GM19395 (cell line): ENCODE measurements at regions not wholly inside any gene's neighbourhood (a gene's known extent, or its start where the extent isn't known, plus 50 kb on each side); places are given as distances from the start of the nearest gene placed in this dataset.

ENCODE experiments used
- ATAC-seq: cut with Tn5 transposase; IDR thresholded peaks from one replicate; pipeline ENCODE4 v1.9.1; 2021; ENCODE audit warnings: mild to moderate bottlenecking, moderate library complexity; ENCODE audit not compliant: unreplicated experiment

GRCh38 chr15:94889153-94889552, 657.8 kb downstream of the MCTP2 start:
- ATAC-seq, result no peak

DNA sequence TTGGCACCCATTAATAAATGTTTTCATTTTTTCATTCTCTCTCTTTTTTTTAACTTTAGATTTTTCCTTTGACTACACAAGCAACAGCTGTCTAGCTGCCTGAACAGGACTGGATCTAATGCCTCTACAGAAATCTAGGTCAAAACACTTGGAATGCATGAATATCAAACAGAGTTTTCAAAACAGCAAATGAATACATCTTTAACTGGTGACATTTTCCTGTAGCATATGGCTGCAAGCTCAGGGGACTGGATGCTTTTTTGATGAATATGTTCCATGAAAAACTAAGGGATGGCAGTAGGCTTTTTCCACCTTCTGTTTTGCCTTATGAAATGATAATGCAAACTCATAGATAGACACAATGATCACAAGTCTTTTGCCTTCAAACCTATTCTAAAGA, 661.7 kb downstream of the MCTP2 start:
- no peak for ATAC-seq

GRCh38 chr15:94894056-94894455, 662.7 kb downstream of the MCTP2 start:
- ATAC-seq, result no peak

GRCh38 chr15:94909510-94909909, 678.1 kb downstream of the MCTP2 start:
- ATAC-seq, result no peak

DNA sequence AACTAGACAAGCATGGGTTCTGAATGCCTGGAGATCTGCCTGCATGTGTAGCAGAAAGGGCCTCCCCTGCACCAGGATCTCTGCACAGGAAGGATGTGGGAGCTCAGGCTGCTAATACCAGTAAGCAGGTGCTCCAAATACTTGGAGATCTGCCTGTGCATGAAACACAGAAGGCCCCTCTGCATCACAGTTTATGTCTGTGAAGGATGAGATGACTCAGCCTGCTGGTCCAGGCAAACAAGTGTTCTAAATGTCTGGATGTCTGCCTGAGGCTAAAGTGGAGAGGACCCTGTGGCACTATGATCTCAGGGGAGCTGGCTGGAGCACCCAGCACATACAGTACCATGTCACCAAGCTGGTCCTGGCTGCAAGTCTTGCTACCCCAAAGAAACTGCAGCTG, 678.8 kb downstream of the MCTP2 start:
- ATAC-seq, result no peak

DNA sequence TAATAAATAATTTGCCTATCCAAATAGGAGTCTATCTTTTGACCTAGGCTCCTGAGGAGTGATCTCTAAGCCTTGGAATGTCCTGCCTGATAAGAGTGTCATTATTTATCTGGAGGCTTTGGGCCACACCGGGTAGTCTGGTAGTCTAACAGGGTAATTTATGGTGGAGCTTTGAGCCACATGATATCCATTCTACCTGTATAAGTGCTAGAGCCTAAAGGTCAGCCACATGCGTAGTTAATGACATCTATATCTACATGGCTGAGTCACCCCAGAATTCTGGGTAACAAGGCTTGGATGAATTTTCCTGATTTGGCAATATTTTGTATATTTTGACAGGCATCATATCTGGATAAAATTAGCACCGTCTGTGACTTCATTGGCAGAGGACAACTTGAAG, 681.4 kb downstream of the MCTP2 start:
- no peak for ATAC-seq

- ATAC-seq, result no peak
Observed at GRCh38 chr15:94917068-94917467, 685.7 kb downstream of the MCTP2 start.

- ATAC-seq, result no peak
Observed at GRCh38 chr15:94921936-94922335, 690.6 kb downstream of the MCTP2 start.

DNA sequence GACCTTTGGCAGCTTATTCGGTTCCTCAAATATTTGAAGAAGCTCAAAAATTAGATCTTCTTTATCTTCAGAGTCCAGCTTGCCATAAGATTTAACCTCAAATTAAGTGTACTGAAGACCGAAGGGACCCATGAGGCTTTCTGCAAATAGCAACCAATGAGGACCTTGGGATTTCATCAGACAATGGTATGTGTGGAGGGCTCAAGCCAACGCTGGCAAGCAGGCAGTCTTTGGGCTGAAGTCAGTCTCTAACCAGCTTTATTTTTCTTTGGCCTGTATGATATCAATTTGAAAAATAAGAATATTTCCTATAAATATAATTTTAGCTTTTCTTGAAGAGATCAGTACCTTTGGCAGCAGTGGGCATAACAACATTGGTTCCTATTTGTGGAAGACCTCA, 692.7 kb downstream of the MCTP2 start:
- ATAC-seq, result no peak

- no peak for ATAC-seq
Observed at GRCh38 chr15:94924971-94925598, 693.7 kb downstream of the MCTP2 start.

DNA sequence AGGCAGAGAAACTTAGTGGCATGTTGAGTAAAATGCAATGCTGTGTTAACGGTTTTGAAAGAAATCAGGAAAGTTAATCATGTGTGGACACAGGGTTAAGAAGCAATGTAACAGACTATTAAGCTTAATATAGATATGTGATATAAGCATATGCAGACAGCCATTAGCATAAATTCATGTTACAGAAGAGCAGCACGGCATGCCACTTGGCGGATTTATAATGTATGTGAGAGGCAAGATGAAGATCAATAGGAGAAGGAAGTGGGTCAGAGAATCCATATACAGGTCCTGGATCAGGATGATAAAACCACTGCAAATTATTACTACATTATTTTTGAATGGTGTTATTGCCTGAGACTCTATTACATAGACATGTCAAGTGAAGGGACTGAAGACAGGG, 694.3 kb downstream of the MCTP2 start:
- ATAC-seq, result no peak

GRCh38 chr15:94927003-94927402, 695.6 kb downstream of the MCTP2 start:
- no peak for ATAC-seq

DNA sequence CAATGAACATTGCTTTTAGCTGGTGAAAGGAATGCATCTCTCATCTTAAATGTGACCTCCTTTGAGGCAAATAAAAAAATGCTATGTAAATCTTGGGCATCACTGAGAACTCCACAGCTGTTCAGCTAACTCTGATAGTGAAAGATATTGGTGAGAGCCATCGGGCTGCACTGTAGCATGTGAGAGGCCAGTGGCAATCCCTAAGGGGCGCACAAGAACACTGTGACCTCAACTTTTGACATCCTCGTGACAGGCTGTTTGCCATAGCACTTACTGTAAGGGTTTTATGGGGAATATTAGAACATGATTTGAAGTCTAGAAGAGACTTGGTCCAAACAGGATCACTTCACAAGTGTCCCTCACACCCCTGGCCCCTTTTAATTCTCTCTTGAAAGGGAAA, 697.9 kb downstream of the MCTP2 start:
- ATAC-seq, result no peak

DNA sequence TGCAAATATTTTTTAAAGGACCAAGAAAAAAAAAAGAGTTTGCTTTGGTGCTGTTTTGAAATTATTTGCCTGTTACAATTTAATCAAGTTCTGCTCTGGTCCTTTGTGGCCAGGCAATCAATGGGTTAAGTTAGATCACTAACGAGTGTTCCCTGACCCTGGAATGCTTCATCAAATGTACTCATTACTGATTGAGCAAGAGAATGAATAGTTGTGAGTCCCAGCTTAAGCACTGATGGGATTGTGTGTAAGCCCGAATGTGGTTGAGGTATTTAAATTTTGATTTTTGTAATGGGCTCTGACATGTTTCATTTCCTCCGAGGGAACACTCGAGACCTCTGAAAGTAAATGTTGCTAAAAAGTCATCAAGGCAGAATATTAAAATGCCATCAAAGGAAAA, 699.1 kb downstream of the MCTP2 start:
- ATAC-seq, result no peak

- ATAC-seq, result no peak
Observed at GRCh38 chr15:94930960-94931359, 699.6 kb downstream of the MCTP2 start.

GRCh38 chr15:94934440-94934839, 703.1 kb downstream of the MCTP2 start:
- no peak for ATAC-seq

DNA sequence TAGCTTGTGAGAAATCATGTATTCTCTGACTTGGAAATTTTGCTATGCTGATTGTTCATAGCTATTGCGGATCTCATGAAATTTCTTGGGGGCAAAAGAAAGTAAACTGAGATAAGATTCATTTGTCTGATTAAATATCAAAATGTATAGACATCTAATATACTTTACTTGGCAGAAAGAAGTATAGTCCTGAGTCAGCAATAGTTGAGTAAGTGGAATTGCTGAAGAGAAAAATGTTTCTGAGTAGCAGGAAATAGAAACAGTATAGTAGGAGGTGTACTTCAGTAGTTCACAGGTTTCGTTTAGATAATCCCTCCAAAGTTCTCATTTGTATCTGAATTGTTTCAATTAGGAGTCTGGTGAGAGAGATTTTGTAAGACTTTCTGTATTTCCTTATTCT, 705.9 kb downstream of the MCTP2 start:
- no peak for ATAC-seq

- ATAC-seq, result no peak
Observed at GRCh38 chr15:94943888-94944287, 712.5 kb downstream of the MCTP2 start.

- ATAC-seq, result no peak
Observed at GRCh38 chr15:94951538-94951937, 720.2 kb downstream of the MCTP2 start.

GRCh38 chr15:94963953-94964352, 732.6 kb downstream of the MCTP2 start:
- ATAC-seq, result no peak

- ATAC-seq, result no peak
Observed at GRCh38 chr15:94965593-94965992, 734.2 kb downstream of the MCTP2 start.

DNA sequence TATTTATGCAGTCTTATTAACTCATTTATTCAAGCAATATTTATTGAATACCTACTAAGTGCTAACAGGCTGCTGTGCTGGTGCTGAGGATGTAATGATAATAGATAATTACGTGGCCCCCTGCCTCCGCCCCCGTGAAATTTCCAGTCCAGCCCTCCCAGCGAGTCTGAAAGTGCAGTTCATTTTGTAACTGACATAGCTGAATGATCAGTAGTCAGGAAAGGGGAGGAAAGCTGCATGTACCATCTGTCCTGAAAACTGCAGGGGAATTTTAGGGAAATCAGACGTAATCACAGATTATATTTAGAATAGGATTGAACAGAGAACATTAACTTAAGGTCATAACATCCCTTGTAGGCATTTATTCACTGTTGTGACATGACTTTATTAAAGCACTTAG, 736.8 kb downstream of the MCTP2 start:
- no peak for ATAC-seq

- no peak for ATAC-seq
Observed at GRCh38 chr15:94970096-94970495, 738.7 kb downstream of the MCTP2 start.
